H9 (cell line): ENCODE measurements at regions not wholly inside any gene's neighbourhood (a gene's known extent, or its start where the extent isn't known, plus 50 kb on each side); places are given as distances from the start of the nearest gene placed in this dataset.

Source experiments
- DNase-seq: peaks from one replicate; pipeline ENCODE4 v3.0.0-alpha.2; 2017
- H2AFZ ChIP-seq: one replicate; pipeline ENCODE4 v1.6.1; 2013; ENCODE audit warnings: mild to moderate bottlenecking, low read length, control low read depth, moderate library complexity
- H2AK5ac ChIP-seq: 2 replicates; pipeline ENCODE4 v1.6.1; 2013; ENCODE audit warnings: low read length, control low read depth, mixed read lengths; ENCODE audit not compliant: insufficient read length
- H2BK120ac ChIP-seq: one replicate; pipeline ENCODE4 v1.6.1; 2013; ENCODE audit warnings: low read depth, mild to moderate bottlenecking, low read length, control low read depth, inconsistent platforms; ENCODE audit not compliant: poor library complexity, severe bottlenecking
- H2BK12ac ChIP-seq: 2 replicates; pipeline ENCODE4 v1.6.1; 2013; ENCODE audit warnings: low read length, control low read depth, mixed read lengths, low read depth; ENCODE audit not compliant: insufficient read length
- H2BK15ac ChIP-seq: 2 replicates; pipeline ENCODE4 v1.6.1; 2013; ENCODE audit warnings: low read depth, low read length, control low read depth
- H2BK20ac ChIP-seq: one replicate; pipeline ENCODE4 v1.6.1; 2013; ENCODE audit warnings: low read depth, mild to moderate bottlenecking, low read length, control low read depth, inconsistent platforms; ENCODE audit not compliant: poor library complexity, severe bottlenecking
- H2BK5ac ChIP-seq: 2 replicates; pipeline ENCODE4 v1.6.1; 2013; ENCODE audit warnings: low read length, control low read depth, mixed read lengths; ENCODE audit not compliant: insufficient read length
- H3K14ac ChIP-seq: 2 replicates; pipeline ENCODE4 v1.6.1; 2013; ENCODE audit warnings: low read length, control low read depth; ENCODE audit not compliant: insufficient read depth
- H3K18ac ChIP-seq: 2 replicates; pipeline ENCODE4 v1.6.1; 2013; ENCODE audit warnings: low read depth, mild to moderate bottlenecking, mixed read lengths, low read length, control low read depth; ENCODE audit not compliant: insufficient read length
- H3K23ac ChIP-seq: 2 replicates; pipeline ENCODE4 v1.6.1; 2013; ENCODE audit warnings: low read length, control low read depth, mixed read lengths, low read depth; ENCODE audit not compliant: insufficient read length
- H3K23me2 ChIP-seq: 2 replicates; pipeline ENCODE4 v1.6.1; 2013; ENCODE audit warnings: low read depth, mild to moderate bottlenecking, mixed read lengths, low read length, control low read depth; ENCODE audit not compliant: insufficient read length, poor library complexity, severe bottlenecking
- H3K27ac ChIP-seq: 2 replicates; pipeline ENCODE4 v1.5.1; 2013; ENCODE audit warnings: low read length, control low read depth, mixed read lengths, low read depth; ENCODE audit not compliant: insufficient read length
- H3K27me3 ChIP-seq: 2 replicates; pipeline ENCODE4 v1.6.1; 2013; ENCODE audit warnings: low read length, control low read depth, inconsistent platforms; ENCODE audit not compliant: insufficient read depth
- H3K4ac ChIP-seq: 2 replicates; pipeline ENCODE4 v1.6.1; 2013; ENCODE audit warnings: low read depth, mild to moderate bottlenecking, control low read depth, inconsistent platforms, low read length, moderate library complexity
- H3K4me1 ChIP-seq: 2 replicates; pipeline ENCODE4 v1.6.1; 2013; ENCODE audit warnings: low read length, control low read depth, inconsistent platforms; ENCODE audit not compliant: insufficient read depth
- H3K4me2 ChIP-seq: 2 replicates; pipeline ENCODE4 v1.6.1; 2013; ENCODE audit warnings: low read length, control low read depth, mixed read lengths; ENCODE audit not compliant: insufficient read length, insufficient read depth
- H3K56ac ChIP-seq: 2 replicates; pipeline ENCODE4 v1.6.1; 2013; ENCODE audit warnings: low read depth, mild to moderate bottlenecking, mixed read lengths, low read length, control low read depth; ENCODE audit not compliant: insufficient read length
- H3K79me1 ChIP-seq: 2 replicates; pipeline ENCODE4 v1.6.1; 2013; ENCODE audit warnings: low read depth, mild to moderate bottlenecking, moderate library complexity, low read length, control low read depth, inconsistent platforms; ENCODE audit not compliant: insufficient read depth, poor library complexity, severe bottlenecking
- H3K79me2 ChIP-seq: 2 replicates; pipeline ENCODE4 v1.6.1; 2013; ENCODE audit warnings: low read length, control low read depth, inconsistent platforms; ENCODE audit not compliant: insufficient read depth
- H3K9ac ChIP-seq: 2 replicates; pipeline ENCODE4 v1.6.1; 2013; ENCODE audit warnings: low read length, control low read depth, mixed read lengths; ENCODE audit not compliant: insufficient read length; ENCODE audit errors: extremely low read depth
- H3K9me3 ChIP-seq: one replicate; pipeline ENCODE4 v1.6.1; 2013; ENCODE audit warnings: low read depth, low read length, inconsistent platforms; ENCODE audit not compliant: control insufficient read depth
- H3T11ph ChIP-seq: one replicate; pipeline ENCODE4 v1.6.1; 2013; ENCODE audit warnings: mild to moderate bottlenecking, low read length, control low read depth, inconsistent platforms
- H4K20me1 ChIP-seq: one replicate; pipeline ENCODE4 v1.6.1; 2013; ENCODE audit not compliant: control insufficient read depth, insufficient read length, insufficient read depth
- H4K5ac ChIP-seq: 2 replicates; pipeline ENCODE4 v1.6.1; 2013; ENCODE audit warnings: low read depth, mild to moderate bottlenecking, mixed read lengths, low read length, control low read depth; ENCODE audit not compliant: insufficient read length
- H4K8ac ChIP-seq: replicated peaks from 2 replicates; pipeline ENCODE4 v1.6.1; 2013; ENCODE audit warnings: low read length, control low read depth, mixed read lengths, low read depth; ENCODE audit not compliant: insufficient read length
- H4K91ac ChIP-seq: 2 replicates; pipeline ENCODE4 v1.6.1; 2013; ENCODE audit warnings: low read depth, mild to moderate bottlenecking, moderate library complexity, mixed read lengths, low read length, control low read depth; ENCODE audit not compliant: insufficient read length
- H3K27ac Mint-ChIP-seq, 3 experiments: 2 replicates in 2 of 3; 3 replicates in 1 of 3; pipeline ENCODE4 v1.8.0; 2020 to 2021; ENCODE audit warnings: mixed read lengths in 3 of 3, mild to moderate bottlenecking in 1 of 3, moderate library complexity in 1 of 3
- H3K27me3 Mint-ChIP-seq: 2 replicates; pipeline ENCODE4 v1.8.0; 2021; ENCODE audit warnings: low read depth, mild to moderate bottlenecking, moderate library complexity, mixed read lengths
- H3K36me3 Mint-ChIP-seq, 3 experiments: 2 replicates in 2 of 3; 3 replicates in 1 of 3; pipeline ENCODE4 v1.8.0; 2020 to 2021; ENCODE audit warnings: low read depth in 3 of 3, mixed read lengths in 3 of 3; ENCODE audit not compliant: insufficient read depth in 1 of 3
- H3K4me1 Mint-ChIP-seq, 2 experiments: 2 replicates each; pipeline ENCODE4 v1.8.0; 2020; ENCODE audit warnings: mixed read lengths in 2 of 2
- H3K4me3 Mint-ChIP-seq, 2 experiments: 2 replicates in 1 of 2; 3 replicates in 1 of 2; pipeline ENCODE4 v1.8.0; 2020 to 2021; ENCODE audit warnings: mild to moderate bottlenecking in 2 of 2, mixed read lengths in 2 of 2, moderate library complexity in 1 of 2
- H3K9me3 Mint-ChIP-seq, 2 experiments: 2 replicates in 1 of 2; 3 replicates in 1 of 2; pipeline ENCODE4 v1.8.0; 2020; ENCODE audit warnings: mild to moderate bottlenecking in 2 of 2, mixed read lengths in 2 of 2, moderate library complexity in 1 of 2
- CTCF ChIP-seq: fragments of 200-600 bp; sonication (generic); conservative IDR thresholded peaks from 3 replicates; pipeline ENCODE4 v1.8.0; 2021; ENCODE audit warnings: antibody characterized with exemption, mild to moderate bottlenecking
- WGBS: extraction: QIAGEN DNeasy Blood & Tissue Kit; methylation state at CpG from one replicate; pipeline ENCODE4 v1.1.7; 2013; ENCODE audit warnings: missing lambda C conversion rate, low lambda C conversion rate, mixed read lengths; ENCODE audit not compliant: insufficient read length; ENCODE audit errors: extremely low coverage; 5-methylcytosine and 5-hydroxymethylcytosine counted together

GRCh38 chr1:8122477-8123407, 96.6 kb upstream of the ERRFI1 start:
- Histone ChIP-seq H3K4me2 (no peak overlapping the region), H4K20me1 (no peaks in the 10 kb centered on the region)

More at GRCh38 chr1:8122477-8123407, 96.6 kb upstream of the ERRFI1 start:
- H3T11ph ChIP-seq, result no peak overlapping the region
- H4K8ac ChIP-seq, result no peak overlapping the region
- Mint-ChIP-seq H3K27ac (no peak overlapping the region; a peak in 2 of 7 replicates), H3K4me1 (peaks cover 17 to 20% of the 10 kb centered on the region in 2 experiments), H3K9me3 (peaks cover 24 to 32% of the 10 kb centered on the region in 2 experiments), H3K4me3 (no peak overlapping the region), H3K27me3 (no peaks in the 10 kb centered on the region; the same call in 1 of the 2 replicates), H3K36me3 (peaks cover 12 to 29% (median 12%) of the 10 kb centered on the region in 3 experiments)
- no peaks in the 10 kb centered on the region for H3K79me1 ChIP-seq
- no peak overlapping the region for H3K18ac ChIP-seq
- no peak overlapping the region for H4K91ac ChIP-seq
- no peaks in the 10 kb centered on the region for H3K79me2 ChIP-seq
- no CpG with 5 or more reads among the region's 15 CpGs for WGBS
- H3K56ac ChIP-seq, result no peak overlapping the region
- no peak overlapping the region for H3K14ac ChIP-seq
- no peak overlapping the region for H2BK120ac ChIP-seq
- no peaks in the 10 kb centered on the region for H3K23me2 ChIP-seq
- no peak overlapping the region for H2AK5ac ChIP-seq
- no peak for TF ChIP-seq CTCF
- H2BK20ac ChIP-seq, result no peak overlapping the region
- no peaks in the 10 kb centered on the region for H3K27me3 ChIP-seq
- H3K9ac ChIP-seq, result no peak overlapping the region
- DNase-seq, result no peak
- H3K9me3 ChIP-seq, result peaks cover 10% of the 10 kb centered on the region
- no peak overlapping the region for H4K5ac ChIP-seq
- H2BK12ac ChIP-seq, result no peak overlapping the region
- no peak overlapping the region for H2BK15ac ChIP-seq
- no peak overlapping the region for H2AFZ ChIP-seq
- no peak overlapping the region for H2BK5ac ChIP-seq
- H3K27ac ChIP-seq, result no peak overlapping the region
- H3K23ac ChIP-seq, result no peak overlapping the region
- H3K4me1 ChIP-seq, result no peaks in the 10 kb centered on the region; the same call in 1 of the 2 replicates
- H3K4ac ChIP-seq, result no peak overlapping the region
